Spleen (tissue), 7 donors: ENCODE measurements at regions not wholly inside any gene's neighbourhood (a gene's known extent, or its start where the extent isn't known, plus 50 kb on each side); places are given as distances from the start of the nearest gene placed in this dataset.

Source experiments
- CTCF ChIP-seq, 11 experiments: fragments of 200-600 bp in 7 of 11; fragments of 450-650 bp in 4 of 11; sonication (generic) in 4 of 11; IDR thresholded peaks in 8 of 11; conservative IDR thresholded peaks in 3 of 11; 1 replicate in 7 of 11; 2 replicates in 4 of 11; pipeline versions ENCODE4 v1.4.0 to v1.8.0; 2016 to 2021; ENCODE audit warnings: antibody characterized with exemption in 11 of 11, inconsistent platforms in 4 of 11, mild to moderate bottlenecking in 1 of 11
- POLR2A ChIP-seq, 3 donors: fragments of 450-650 bp; IDR thresholded peaks; one replicate each; pipeline ENCODE4 v1.5.1; 2017; ENCODE audit warnings: antibody characterized with exemption in 3 of 3, mild to moderate bottlenecking in 1 of 3
- donor health status: DM: no; HTN: no; CAD: no; lungs with moderate emphysema.
- donor health status: DM: no; HTN: no; CAD: no.
- donor health status: DM: no; HTN: no; CAD: no.

- no peak for TF ChIP-seq CTCF (IDR thresholded peaks at IDR 0.05 in 8 of 11, conservative IDR thresholded peaks at IDR 0.05 in 3 of 11)
- no peak for TF ChIP-seq POLR2A (IDR thresholded peaks at IDR 0.05)
Observed at GRCh38 chr2:181395851-181396250, 61.3 kb upstream of the ITGA4 start.
